GM21515 (cell line): ENCODE measurements at regions not wholly inside any gene's neighbourhood (a gene's known extent, or its start where the extent isn't known, plus 50 kb on each side); places are given as distances from the start of the nearest gene placed in this dataset.
"Not testable (repeated sequence)": the region's sequence is repeated elsewhere in the genome, so short reads cannot be mapped to it uniquely, and the experiment has no call there.

Source experiments
- ATAC-seq: cut with Tn5 transposase; IDR thresholded peaks from one replicate; pipeline ENCODE4 v1.9.1; 2021; ENCODE audit not compliant: unreplicated experiment

GRCh38 chr6:159527351-159527750 lies 165.7 kb downstream of the SOD2 start:
- no peak for ATAC-seq

DNA sequence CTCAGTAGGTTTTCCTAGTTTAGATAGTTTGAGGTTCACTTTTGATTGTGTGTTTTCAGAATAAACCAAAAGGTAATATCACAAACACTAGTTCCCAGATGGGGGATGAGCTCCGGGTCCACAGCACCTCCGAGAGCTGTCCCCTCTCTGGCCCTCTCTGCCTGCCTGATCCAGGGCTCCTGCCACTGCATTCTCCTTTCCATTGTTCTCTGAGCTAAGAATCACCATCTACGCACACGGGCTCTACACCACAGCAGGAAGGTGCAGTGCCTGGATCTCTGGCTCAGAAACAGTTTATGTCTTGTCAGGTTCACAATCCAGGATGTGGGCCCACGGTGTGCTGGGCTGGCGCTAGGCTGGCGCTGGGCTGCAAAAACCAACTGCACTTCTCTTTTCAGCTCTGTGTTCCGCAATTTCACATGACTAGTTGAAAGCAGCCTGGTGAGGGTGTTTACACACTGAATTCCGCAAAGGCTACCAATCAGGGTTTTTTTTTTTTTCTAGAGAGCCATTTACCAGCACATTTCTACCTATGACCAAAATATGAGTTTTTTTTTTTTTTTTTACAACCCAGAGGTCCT lies 167.5 kb downstream of the SOD2 start:
- no peak for ATAC-seq

DNA sequence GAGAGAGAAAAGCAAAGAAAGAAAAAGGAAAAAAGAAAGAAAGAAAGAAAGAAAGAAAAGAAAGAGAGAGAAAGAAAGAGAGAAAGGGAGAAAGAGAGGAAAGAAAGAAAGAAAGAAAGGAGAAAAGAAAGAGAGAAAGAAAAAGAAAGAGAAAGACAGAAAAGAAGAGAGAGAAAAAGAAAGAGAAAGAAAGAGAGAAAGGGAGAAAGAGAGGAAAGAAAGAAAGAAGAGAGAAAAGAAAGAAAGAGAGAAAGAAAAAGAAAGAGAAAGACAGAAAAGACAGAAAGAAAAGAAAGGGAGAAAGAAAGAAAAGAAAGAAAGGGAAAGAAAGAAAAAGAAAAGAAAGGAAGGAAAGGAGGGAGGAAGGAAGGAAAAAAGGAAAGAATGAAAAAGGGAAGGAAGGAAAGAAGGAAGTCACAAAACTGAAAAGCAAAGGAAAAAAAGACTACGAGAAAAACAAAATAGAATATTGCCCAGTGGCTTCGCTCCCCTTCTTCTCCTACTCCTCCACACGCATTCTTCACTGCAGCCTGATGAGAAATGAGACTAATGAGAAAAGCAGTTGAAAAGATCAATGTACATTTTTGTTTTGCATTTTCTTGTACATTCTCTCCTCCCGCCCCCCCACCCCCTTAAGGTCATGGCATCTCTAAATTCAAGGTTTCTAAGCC lies 170.0 kb downstream of the SOD2 start:
- ATAC-seq: no peak

DNA sequence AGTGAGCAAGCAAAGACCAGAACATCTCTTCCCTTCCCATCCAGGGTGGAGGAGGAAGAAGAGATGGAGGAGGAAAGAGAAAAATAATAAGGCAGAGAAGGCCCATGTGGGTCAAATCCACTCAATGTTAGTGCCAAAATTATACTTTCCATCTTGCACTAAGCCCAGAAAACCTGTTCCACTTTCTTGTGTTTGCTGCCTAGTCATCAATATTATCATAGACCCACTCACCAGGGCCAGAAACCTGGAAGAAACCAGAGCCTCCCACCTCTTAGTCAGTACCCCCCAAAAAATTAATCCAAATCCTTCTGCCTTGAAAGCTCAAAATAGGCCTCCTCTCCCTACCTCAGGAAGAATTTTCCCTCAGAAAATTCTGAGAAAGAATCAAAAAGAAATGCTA lies 171.1 kb downstream of the SOD2 start:
- ATAC-seq: no peak

GRCh38 chr6:159520002-159520401 lies 173.0 kb downstream of the SOD2 start:
- no peak for ATAC-seq

DNA sequence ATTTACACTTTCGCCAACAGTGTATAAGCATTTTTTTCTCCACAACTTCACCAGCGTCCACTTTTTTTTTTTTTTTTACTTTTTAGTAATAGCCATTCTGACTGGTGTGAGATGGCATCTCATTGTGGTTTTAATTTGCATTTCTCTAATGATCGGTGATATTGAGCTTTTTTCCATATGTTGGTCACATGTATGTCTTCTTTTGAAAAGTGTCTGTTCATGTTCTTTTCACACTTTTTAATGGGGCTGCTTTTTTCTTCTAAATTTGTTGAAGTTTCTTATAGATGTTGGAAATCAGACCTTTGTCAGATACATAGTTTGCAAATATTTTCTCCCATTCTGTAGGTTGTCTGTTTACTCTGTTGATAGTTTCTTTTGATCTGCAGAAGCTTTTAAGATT lies 177.2 kb downstream of the SOD2 start:
- ATAC-seq: not testable (repeated sequence)

DNA sequence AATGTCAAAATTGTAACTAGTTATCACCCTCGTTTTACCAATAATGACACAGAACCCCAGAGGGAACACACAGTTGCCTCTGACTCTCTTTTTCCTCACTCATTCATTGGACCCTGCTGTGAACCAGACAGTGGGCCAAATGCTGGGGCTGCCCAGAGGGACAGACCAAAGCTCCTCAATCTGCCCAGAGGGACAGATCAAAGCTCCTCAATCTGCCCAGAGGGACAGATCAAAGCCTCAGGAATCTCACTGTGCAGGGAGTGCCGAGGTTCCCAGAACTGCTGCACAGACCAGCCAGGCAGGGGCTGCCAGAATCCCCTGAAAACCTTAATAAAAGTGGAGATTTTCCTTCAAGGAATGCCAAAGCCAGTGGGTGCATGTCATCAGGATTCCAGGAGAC lies 179.1 kb downstream of the SOD2 start:
- no peak for ATAC-seq

DNA sequence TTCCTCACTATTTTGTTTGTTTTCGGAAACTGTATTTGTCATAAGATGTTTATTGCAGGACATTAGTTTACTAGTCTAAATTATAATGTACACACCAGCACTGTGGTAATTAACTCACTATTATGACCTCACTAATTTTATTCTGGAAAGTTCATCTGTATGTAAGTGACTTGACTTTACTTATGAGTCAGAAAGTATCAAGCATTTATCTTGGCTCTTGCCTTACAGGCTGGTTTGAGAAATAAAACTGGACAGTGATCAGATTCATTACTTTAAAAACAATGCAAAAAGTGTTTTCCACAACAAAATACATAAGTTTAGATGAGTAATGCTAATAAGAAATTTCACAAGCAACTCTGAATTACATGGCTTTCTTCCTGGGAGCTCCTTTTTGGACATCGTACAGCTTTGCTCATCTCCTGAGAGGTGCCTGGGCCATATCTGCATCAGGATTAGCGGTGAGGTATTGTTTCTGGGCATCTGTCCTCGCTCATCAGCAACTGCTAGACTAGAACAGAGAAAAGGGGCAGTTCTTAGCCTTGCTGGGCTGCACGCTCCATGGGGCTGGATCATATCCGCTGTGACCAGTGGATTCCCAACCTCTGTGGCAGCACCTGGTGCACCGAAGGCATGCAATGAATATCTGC lies 179.8 kb downstream of the SOD2 start:
- no peak for ATAC-seq

DNA sequence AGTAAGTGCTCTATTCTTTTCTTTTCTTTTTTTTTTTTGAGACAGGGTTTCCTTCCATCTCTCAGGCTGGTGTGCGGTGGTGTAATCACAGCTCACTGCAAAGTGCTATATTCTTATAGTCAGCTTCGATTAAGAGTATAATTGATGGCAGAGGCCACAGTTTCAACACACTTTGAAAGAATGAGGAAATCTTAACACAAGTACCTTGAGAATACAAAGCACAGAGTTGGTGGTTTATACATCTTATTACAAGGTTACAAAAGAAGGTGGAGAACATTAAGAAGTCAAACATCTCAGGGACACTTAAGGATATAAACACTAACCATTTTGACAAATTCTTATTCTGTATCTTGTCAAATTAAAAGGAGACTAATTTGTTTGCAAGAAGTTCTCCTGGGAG lies 180.5 kb downstream of the SOD2 start:
- ATAC-seq: no peak

DNA sequence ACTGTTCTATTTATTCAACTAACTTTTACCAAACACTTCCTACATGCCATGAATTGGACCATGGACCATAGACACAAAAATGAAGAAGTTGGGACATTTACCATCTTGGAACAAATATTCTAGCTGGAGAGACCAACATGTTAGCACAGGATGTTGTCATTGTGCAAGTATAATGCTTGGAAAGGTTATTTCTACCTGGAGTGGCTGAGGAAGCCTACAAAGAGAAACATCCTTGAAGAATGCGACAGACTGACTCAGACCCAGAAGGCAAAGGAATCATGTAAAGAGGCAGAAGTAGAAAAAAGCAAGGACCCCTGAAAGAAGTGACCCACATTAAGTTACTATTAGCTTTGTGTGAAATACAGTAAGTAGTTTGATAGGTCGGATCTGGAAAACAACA lies 180.9 kb downstream of the SOD2 start:
- ATAC-seq: no peak

- no peak for ATAC-seq
Observed at GRCh38 chr6:159510141-159510540, 182.9 kb downstream of the SOD2 start.

GRCh38 chr6:159508931-159509330 lies 184.1 kb downstream of the SOD2 start:
- no peak for ATAC-seq

GRCh38 chr6:159506048-159506447 lies 187.0 kb downstream of the SOD2 start:
- ATAC-seq: no peak

DNA sequence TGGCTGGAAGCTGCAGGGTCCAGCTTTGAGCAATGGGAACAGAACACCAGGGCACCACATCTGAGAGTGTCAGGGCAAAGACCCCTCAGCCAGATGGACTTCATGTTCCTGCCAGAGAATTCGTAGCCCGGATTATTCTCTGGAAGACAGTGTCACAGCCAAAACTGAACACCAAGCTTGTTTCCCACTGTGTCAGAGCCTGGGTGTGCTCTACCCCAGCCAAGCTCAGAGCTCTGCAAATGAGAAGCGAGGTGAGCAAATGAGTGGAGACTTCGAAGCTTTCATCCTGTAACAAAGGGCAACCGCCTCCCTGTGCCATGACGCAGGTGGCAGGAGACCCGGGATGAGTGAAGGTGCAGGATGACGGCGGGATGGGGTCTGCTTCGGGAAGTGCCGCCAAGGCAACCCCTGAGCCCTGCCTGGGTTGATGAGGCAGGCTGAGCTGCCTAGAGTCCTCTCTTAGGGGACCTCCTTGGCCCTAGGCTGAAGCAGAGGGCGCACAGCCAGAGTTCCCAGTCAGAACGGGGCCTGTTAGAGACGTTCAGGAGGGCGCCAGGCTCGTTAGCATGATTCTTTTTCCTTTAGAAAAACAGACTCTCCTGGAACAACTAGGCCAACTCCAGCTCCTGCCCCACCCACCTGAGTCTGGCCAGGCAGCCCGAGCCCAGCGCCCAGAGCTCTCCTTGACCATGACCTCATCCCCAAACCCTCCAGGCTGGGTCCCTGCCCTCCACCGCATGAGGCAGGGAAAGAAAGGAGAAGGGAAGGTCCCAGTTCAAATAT lies 187.7 kb downstream of the SOD2 start:
- ATAC-seq: no peak

DNA sequence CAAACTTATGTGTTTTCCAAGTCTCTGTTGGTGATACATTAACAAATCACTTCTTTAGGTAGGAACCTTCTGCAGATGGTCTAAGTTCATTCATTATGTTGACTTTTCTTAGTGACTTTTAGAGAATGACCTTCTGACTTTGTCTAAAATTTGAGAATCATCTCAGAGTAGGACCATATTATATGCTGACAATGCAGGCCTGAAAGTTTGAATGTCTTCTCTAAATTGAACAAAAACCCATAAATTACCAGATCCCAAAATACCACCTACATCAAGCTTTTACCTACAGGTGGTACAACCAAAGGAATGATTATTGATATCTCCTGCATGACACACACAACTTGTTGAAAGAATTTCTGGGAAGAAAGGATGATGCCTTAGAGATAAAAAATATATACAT lies 191.5 kb downstream of the SOD2 start:
- ATAC-seq: no peak

GRCh38 chr6:159499034-159499433 lies 194.0 kb downstream of the SOD2 start:
- no peak for ATAC-seq

DNA sequence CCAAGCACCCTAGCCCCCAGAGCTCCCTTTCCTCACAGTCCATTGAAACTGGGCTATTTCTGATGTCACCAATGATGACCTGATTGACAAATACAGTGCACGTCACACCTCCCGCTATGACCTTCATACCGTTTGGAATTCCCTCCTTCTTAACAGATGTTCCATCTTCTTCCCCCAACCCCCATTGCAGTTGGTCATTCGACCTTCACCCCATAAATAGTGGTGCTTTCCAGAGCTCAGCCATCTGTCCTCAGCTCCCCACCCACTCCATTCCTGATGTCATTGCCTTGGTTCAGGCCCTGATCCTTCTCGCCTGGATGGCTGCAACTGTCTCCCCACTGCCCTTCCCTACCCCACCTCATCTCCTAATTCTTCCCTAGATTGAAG lies 198.5 kb downstream of the SOD2 start:
- ATAC-seq: no peak

GRCh38 chr6:159493898-159494585 lies 199.0 kb downstream of the SOD2 start:
- no peak for ATAC-seq

GRCh38 chr6:159493231-159493897 lies 199.7 kb downstream of the SOD2 start:
- ATAC-seq: no peak

- ATAC-seq: no peak
Observed at GRCh38 chr6:159490298-159490937, 202.6 kb downstream of the SOD2 start.
